ENCODE measurements at regions not wholly inside any gene's neighbourhood (a gene's known extent, or its start where the extent isn't known, plus 50 kb on each side); places are given as distances from the start of the nearest gene placed in this dataset.

GRCh38 chr10:131748191-131748590 lies 152.6 kb upstream of the PPP2R2D start:
- H3K9me3 Mint-ChIP-seq, result no peaks in the 10 kb centered on the region
- H3T11ph ChIP-seq (ENCODE audit: low read length), result no peak overlapping the region
- H2BK5ac ChIP-seq (ENCODE audit: insufficient read length, low read length), result no peak overlapping the region
- no peak overlapping the region for H3K4me2 ChIP-seq (ENCODE audit: insufficient read depth, insufficient read length, low read length)
- no peak overlapping the region for H4K5ac ChIP-seq (ENCODE audit: insufficient read length, low read depth, low read length)
- H3K56ac ChIP-seq (ENCODE audit: insufficient read length, low read depth, low read length), result no peak overlapping the region
- H3K79me1 ChIP-seq (ENCODE audit: insufficient read depth, low read depth, low read length, poor library complexity, severe bottlenecking), result no peaks in the 10 kb centered on the region
- peaks cover 49 to 56% of the 10 kb centered on the region in 2 experiments for H3K4me1 Mint-ChIP-seq
- H2BK20ac ChIP-seq (ENCODE audit: low read depth, low read length, poor library complexity, severe bottlenecking), result no peak overlapping the region
- H2BK12ac ChIP-seq (ENCODE audit: insufficient read length, low read depth, low read length), result no peak overlapping the region
- no peak overlapping the region for H3K18ac ChIP-seq (ENCODE audit: insufficient read length, low read depth, low read length)
- H3K23me2 ChIP-seq (ENCODE audit: insufficient read length, low read depth, low read length, poor library complexity, severe bottlenecking), result no peaks in the 10 kb centered on the region
- no peak overlapping the region for H2BK15ac ChIP-seq (ENCODE audit: low read depth, low read length)
- no peak overlapping the region for H3K9ac ChIP-seq (ENCODE audit: extremely low read depth, insufficient read length, low read length)
- H3K9me3 ChIP-seq (ENCODE audit: control insufficient read depth, low read depth, low read length), result no peaks in the 10 kb centered on the region
- H3K27me3 Mint-ChIP-seq (ENCODE audit: low read depth), result peaks cover 5% of the 10 kb centered on the region; the same call in 1 of the 2 replicates
- H3K79me2 ChIP-seq (ENCODE audit: insufficient read depth, low read length), result no peaks in the 10 kb centered on the region
- no peak overlapping the region for H2AK5ac ChIP-seq (ENCODE audit: insufficient read length, low read length)
- no peaks in the 10 kb centered on the region; the same call in 1 of the 2 replicates for H3K4me1 ChIP-seq (ENCODE audit: insufficient read depth, low read length)
- DNase-seq, result no peak
- H3K14ac ChIP-seq (ENCODE audit: insufficient read depth, low read length), result no peak overlapping the region
- H3K4me3 Mint-ChIP-seq, result no peak overlapping the region
- no peak overlapping the region for H3K27ac ChIP-seq (ENCODE audit: insufficient read length, low read depth, low read length)
- WGBS (ENCODE audit: extremely low coverage, insufficient read length, low lambda C conversion rate), result no CpG with 5 or more reads among the region's 9 CpGs
- H4K20me1 ChIP-seq (ENCODE audit: control insufficient read depth, insufficient read depth, insufficient read length), result no peaks in the 10 kb centered on the region
- TF ChIP-seq CTCF (conservative IDR thresholded peaks at IDR 0.05), result no peak
- H3K23ac ChIP-seq (ENCODE audit: insufficient read length, low read depth, low read length), result no peak overlapping the region
- H3K4ac ChIP-seq (ENCODE audit: low read depth, low read length), result no peak overlapping the region
- no peak overlapping the region for H4K91ac ChIP-seq (ENCODE audit: insufficient read length, low read depth, low read length)
- H3K27ac Mint-ChIP-seq, result no peak overlapping the region
- H2BK120ac ChIP-seq (ENCODE audit: low read depth, low read length, poor library complexity, severe bottlenecking), result no peak overlapping the region
- H3K27me3 ChIP-seq (ENCODE audit: insufficient read depth, low read length), result no peaks in the 10 kb centered on the region
- no peaks in the 10 kb centered on the region; a peak in 2 of 7 replicates for H3K36me3 Mint-ChIP-seq (ENCODE audit: insufficient read depth in 1 of 3, low read depth in 3 of 3)
- H4K8ac ChIP-seq (replicated peaks; ENCODE audit: insufficient read length, low read depth, low read length), result no peak overlapping the region
- no peak overlapping the region for H2AFZ ChIP-seq (ENCODE audit: low read length)
